Retinal pigment epithelial cell (primary cell): ENCODE measurements at regions not wholly inside any gene's neighbourhood (a gene's known extent, or its start where the extent isn't known, plus 50 kb on each side); places are given as distances from the start of the nearest gene placed in this dataset.

ENCODE experiments used
- DNase-seq: peaks from one replicate; pipeline ENCODE4 v3.0.0-alpha.2; 2010; ENCODE audit warnings: low read depth
- H3K4me3 ChIP-seq: 2 replicates; pipeline ENCODE4 v1.5.1; 2011; ENCODE audit warnings: mild to moderate bottlenecking, low read length, control low read depth, moderate library complexity
- CTCF ChIP-seq: conservative IDR thresholded peaks from 2 replicates; pipeline ENCODE4 v1.5.1; 2011; ENCODE audit warnings: low read depth, low read length, control low read depth, inconsistent platforms

DNA sequence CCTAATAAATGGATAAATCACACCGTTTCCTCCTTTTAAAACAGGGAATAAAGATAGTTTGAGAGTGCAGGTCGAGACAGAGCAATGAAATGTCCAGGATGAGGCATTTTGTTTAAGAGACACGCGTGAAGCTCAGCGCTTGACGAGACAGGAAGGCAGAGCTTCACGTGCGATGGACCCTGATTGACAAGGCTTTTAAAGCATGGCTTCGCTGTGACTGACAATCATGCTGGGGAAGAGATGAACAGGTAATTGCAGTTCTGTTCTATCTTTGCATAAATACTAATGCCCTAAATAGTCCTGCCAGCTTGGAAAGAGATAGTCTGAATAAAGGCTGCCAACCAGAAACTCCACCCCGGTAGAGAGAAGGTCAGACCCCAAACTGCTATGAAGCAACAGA, 442.3 kb upstream of the PFKP start:
- no peak for DNase-seq
- H3K4me3 ChIP-seq: no peak overlapping the region
- TF ChIP-seq CTCF: no peak

- TF ChIP-seq CTCF: no peak
- H3K4me3 ChIP-seq: no peak overlapping the region
- DNase-seq: no peak
These were observed 443.6 kb upstream of the PFKP start for GRCh38 chr10:2623675-2624274.

- no peak overlapping the region for H3K4me3 ChIP-seq
- no peak for TF ChIP-seq CTCF
- DNase-seq: no peak
These were observed 446.4 kb upstream of the PFKP start for GRCh38 chr10:2620827-2621521.

GRCh38 chr10:2619916-2620315, 447.4 kb upstream of the PFKP start:
- DNase-seq: no peak

GRCh38 chr10:2619472-2619871, 447.9 kb upstream of the PFKP start:
- H3K4me3 ChIP-seq: no peak overlapping the region
- no peak for DNase-seq
- TF ChIP-seq CTCF: no peak

More at GRCh38 chr10:2619916-2620315, 447.4 kb upstream of the PFKP start:
- H3K4me3 ChIP-seq: no peak overlapping the region
- no peak for TF ChIP-seq CTCF

DNA sequence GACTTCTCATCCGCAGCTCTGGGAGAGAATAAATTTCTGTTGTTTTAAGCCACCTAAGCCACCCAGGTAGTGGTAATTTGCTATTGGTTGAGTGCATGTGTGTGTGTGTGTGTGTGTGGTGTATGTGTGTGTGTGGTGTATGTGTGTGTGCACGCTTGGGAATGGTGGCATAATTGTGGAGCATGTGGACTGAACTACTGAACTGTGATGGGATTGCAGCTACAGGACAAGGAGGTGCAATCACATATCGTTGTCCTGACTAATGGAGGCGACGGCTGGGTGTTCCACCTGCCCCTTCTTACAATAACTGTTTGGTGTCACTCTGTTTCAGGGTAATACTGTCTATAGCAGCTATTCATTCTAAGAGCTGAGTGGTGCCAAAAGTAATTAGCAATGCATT, 448.7 kb upstream of the PFKP start:
- no peak for TF ChIP-seq CTCF
- no peak overlapping the region for H3K4me3 ChIP-seq
- no peak for DNase-seq

GRCh38 chr10:2616215-2616614, 451.1 kb upstream of the PFKP start:
- TF ChIP-seq CTCF: no peak
- H3K4me3 ChIP-seq: no peak overlapping the region

More at GRCh38 chr10:2616215-2616614, 451.1 kb upstream of the PFKP start:
- no peak for DNase-seq
